ENCODE measurements at regions not wholly inside any gene's neighbourhood (a gene's known extent, or its start where the extent isn't known, plus 50 kb on each side); places are given as distances from the start of the nearest gene placed in this dataset.
A peak's percentile ranks its signal among the peaks of the same experiment; 100 is the strongest.

DNA sequence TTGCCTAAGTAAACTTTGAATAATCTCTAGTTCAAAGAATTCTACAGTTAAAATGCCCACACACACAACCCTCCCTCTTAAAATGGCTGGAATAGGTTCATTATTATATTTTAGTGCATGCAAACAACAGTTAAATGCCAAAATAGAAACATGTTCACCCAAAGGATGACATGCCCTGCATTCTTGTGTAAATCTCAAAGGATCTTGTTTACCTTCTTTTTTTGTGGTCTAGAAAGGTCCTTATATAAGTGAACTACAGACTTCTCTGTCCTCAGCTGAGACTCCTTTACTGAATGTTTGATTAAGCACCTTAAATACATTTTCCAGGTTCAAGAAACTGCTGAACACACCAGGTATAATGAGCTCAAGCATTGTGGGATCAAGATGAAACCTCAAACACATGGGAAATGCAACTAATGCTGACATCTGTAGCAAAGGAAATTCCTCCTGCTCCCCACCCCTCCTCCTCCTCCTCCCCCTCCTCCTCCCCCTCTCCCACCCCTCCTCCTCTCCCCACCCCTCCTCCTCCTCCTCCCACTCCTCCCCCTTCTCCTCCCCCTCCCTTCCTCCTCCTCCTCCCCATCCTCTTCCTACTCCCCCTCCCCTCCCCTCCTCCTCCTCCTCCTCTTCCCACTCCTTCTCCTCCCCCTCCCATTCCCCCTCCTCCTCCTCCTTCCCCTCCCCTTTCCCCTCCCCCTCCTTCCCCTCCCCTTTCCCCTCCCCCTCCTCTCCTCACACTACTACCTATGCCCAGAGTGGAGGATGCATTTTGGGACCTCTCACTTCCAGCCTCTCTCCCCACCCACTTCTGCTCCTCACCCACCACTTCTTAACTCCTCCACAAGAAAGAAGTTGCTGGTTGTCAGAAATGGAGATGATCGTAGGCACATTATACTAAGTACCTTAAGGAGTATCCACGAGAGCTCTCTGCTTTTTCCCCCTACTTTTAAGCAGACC is 233.9 kb downstream of the MRPL39 start:
- DNase-seq = no peak

- no peak for DNase-seq
Observed at GRCh38 chr21:25371841-25372425, 235.3 kb downstream of the MRPL39 start.

DNA sequence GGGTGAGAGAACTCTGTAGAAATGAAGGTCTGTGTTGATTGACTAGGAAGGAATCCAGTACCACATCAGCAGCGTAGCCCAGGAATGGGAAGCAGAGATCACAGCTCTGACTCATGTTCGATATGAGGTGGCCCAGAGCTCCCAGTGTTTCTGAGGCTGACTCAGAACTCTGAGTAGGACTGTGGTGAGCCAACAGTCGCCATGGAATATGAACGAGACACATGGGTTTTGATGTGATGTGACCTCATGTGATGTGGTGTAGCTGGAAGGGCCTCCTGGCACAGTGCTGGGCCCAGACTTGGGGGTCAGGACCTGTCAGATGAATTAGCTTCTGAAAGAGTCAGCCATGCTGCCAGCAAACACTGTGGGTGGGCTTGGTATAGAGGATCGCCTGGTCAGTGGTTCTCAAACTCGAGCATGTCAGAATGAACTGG is 237.0 kb downstream of the MRPL39 start:
- peak; percentile 10 for DNase-seq

DNA sequence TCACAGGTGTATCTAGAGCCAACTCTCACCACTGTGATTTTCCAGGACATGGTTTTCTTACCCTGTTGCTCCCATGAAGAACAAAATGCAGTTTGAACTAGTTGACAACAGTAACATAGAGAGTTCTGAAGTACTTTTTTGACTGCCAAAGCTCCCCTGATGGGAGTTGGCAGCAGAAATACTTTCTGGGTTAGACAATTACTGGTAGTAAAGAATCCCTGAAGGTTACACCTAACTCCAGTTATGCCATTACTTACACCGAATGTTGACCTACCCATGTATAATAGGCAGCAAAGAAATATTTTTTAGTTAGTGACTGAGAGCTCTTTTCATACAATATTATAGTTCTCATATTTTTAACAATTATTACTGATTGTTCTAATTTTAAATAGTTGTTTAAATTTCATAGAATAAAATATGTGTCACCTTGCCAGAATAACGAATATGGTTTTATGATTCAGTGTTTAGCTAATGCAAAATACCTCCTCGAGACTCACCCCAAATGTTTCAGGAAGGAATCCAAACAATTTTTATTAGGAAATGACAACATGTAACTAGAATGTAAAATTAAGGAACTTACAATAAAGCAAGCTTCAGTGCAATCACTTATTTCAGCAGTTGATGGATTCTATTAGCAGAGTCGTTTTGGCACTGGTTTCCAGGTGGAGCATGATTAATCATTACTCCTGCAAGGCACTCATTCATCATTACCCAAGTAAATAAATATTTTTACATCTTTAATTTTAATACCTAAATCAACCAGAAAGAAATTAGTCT is 237.6 kb downstream of the MRPL39 start:
- no peak for DNase-seq

DNA sequence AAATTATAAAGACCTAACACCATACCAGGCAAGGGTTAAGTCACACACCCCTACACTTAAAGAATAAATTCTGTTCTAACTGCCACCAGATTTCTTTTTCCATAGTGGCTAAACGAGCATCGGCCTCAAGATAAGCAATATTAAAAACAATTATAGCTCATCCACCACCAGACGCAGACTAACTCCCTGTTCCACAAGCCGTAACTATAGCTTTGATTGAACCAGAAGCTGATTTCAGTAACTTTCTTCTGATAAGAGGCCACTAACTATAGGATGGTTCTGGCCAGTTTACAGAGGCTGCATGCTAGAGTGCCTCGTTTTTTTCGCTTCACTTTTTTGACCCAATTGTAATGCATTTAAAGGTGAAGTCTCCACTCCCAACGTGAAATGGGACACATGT is 238.8 kb downstream of the MRPL39 start:
- no peak for DNase-seq

GRCh38 chr21:25366116-25366515 is 241.2 kb downstream of the MRPL39 start:
- DNase-seq = no peak

GRCh38 chr21:25362375-25363267 is 244.7 kb downstream of the MRPL39 start:
- DNase-seq = no peak

DNA sequence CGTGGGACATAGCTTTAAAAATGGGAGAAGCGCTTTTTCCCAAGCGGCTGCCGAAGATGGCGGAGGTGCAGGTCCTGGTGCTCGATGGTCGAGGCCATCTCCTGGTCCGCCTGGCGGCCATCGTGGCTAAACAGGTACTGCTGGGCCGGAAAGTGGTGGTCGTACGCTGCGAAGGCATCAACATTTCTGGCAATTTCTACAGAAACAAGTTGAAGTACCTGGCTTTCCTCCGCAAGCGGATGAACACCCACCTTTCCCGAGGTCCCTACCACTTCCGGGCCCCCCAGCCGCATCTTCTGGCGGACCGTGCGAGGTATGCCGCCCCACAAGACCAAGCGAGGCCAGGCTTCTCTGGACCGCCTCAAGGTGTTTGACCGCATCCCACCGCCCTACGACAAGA is 245.5 kb downstream of the MRPL39 start:
- DNase-seq = no peak

GRCh38 chr21:25361097-25361496 is 246.2 kb downstream of the MRPL39 start:
- peak; percentile 18 for DNase-seq

- peak; percentile 31 for DNase-seq
Observed at GRCh38 chr21:25360593-25360992, 246.7 kb downstream of the MRPL39 start.

GRCh38 chr21:25359724-25360123 is 247.6 kb downstream of the MRPL39 start:
- DNase-seq = no peak

- peak; percentile 44 for DNase-seq
Observed at GRCh38 chr21:25350056-25350455, 257.2 kb downstream of the MRPL39 start.

- DNase-seq = no peak
Observed at GRCh38 chr21:25343774-25344545, 263.3 kb downstream of the MRPL39 start.

DNA sequence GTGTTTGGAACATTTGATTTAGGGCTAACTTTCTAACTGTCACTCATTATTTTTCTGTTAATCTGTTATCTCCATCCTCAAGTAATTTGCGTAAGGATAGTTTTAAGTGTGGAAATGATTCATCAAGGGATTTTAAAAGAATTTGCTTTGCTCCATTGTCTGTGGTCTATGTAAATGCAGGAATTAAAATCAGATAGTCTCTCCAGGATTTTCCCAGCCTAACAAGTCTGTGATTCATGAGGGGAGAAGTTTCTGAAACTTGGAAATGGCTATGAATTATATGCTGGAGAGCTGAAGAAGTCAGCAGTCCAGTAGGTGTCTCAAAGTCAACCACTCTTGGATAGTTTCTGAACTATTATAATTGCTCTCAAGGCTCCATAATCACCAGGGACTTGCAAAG is 264.5 kb downstream of the MRPL39 start:
- no peak for DNase-seq

- DNase-seq = no peak
Observed at GRCh38 chr21:25341981-25342380, 265.3 kb downstream of the MRPL39 start.

DNA sequence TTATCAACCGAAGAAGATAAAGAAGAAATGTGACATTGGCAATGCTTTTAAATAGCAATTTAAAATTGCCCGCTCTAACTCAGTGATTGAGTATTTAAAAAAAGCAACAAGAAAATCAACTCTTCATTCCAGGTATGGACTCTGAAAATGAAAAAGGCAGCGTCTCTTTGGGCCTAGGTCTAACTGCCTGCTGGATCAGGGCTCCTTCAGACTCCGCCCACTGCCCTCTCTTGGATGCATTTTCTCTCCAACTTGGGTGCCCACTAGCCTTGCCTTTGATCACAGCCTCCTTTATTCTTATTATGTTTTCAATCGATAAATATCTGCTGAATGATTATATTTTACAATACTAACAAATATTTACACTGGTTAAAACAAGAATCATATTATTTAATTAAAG is 268.9 kb downstream of the MRPL39 start:
- DNase-seq = no peak

- DNase-seq = peak; percentile 54
Observed at GRCh38 chr21:25334046-25334730, 273.1 kb downstream of the MRPL39 start.

- no peak for DNase-seq
Observed at GRCh38 chr21:25331286-25331685, 276.0 kb downstream of the MRPL39 start.

DNA sequence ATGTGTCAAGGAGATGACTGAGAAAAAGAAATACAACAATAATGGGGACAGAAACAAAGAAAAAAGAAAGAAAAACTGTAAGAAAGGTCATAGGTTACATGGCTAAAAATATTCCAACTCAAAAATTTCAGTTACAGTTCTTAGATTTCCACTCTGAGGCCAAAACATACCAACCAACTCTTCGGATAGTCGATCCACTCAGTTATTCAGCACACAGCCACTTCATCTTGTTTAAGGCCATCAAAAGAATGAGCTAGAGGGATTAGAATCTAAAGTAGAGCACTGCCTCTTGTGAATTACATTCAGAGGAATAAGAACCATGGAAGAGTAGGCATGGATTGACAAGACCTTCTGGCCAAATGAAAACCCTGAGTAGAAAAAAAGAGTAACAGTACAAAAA is 277.0 kb downstream of the MRPL39 start:
- DNase-seq = no peak

GRCh38 chr21:25329227-25329825 is 278.0 kb downstream of the MRPL39 start:
- no peak for DNase-seq

DNA sequence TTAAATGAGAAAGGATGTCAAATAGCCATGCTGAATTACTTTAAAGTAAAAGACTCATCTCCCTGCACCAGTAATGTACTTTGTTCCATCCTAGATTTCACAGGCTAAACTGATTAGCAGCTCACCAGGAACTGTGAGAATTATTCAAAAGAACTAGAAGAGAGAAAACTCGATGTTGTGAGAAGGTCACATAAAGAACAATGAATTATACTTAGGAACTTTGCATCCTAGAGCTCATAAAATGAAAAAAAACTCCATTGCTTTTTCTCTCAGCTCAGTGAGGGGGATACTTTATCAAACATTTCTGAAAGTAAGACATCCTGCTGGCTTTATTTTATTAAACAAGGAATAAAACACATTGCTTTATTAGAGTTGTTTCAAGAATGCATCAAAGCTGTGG is 278.5 kb downstream of the MRPL39 start:
- no peak for DNase-seq

Measured in DMS53 (cell line).